BLaER1 (cell line): ENCODE measurements at regions not wholly inside any gene's neighbourhood (a gene's known extent, or its start where the extent isn't known, plus 50 kb on each side); places are given as distances from the start of the nearest gene placed in this dataset.

Experiments
- H3K27ac ChIP-seq: shearing (Covaris generic); formaldehyde crosslinking; 2 replicates; pipeline ENCODE4 v1.8.1; 2022
- H3K27me3 ChIP-seq: shearing (Covaris generic); formaldehyde crosslinking; 2 replicates; pipeline ENCODE4 v1.8.1; 2022
- H3K36me3 ChIP-seq: shearing (Covaris generic); formaldehyde crosslinking; 2 replicates; pipeline ENCODE4 v1.8.1; 2022
- H3K4me1 ChIP-seq: shearing (Covaris generic); formaldehyde crosslinking; 2 replicates; pipeline ENCODE4 v1.8.1; 2022
- H3K4me2 ChIP-seq: shearing (Covaris generic); formaldehyde crosslinking; 2 replicates; pipeline ENCODE4 v1.8.1; 2022
- H3K4me3 ChIP-seq: shearing (Covaris generic); formaldehyde crosslinking; 2 replicates; pipeline ENCODE4 v1.8.1; 2022
- H3K9ac ChIP-seq: shearing (Covaris generic); formaldehyde crosslinking; 2 replicates; pipeline ENCODE4 v1.8.1; 2022
- H3K9me3 ChIP-seq: shearing (Covaris generic); formaldehyde crosslinking; 2 replicates; pipeline ENCODE4 v1.8.1; 2022
- H4K20me1 ChIP-seq: shearing (Covaris generic); formaldehyde crosslinking; 2 replicates; pipeline ENCODE4 v1.8.1; 2022
- Cebpa-rat ChIP-seq: shearing (Covaris generic); IDR thresholded peaks from 2 replicates; pipeline ENCODE4 v1.8.1; 2022

DNA sequence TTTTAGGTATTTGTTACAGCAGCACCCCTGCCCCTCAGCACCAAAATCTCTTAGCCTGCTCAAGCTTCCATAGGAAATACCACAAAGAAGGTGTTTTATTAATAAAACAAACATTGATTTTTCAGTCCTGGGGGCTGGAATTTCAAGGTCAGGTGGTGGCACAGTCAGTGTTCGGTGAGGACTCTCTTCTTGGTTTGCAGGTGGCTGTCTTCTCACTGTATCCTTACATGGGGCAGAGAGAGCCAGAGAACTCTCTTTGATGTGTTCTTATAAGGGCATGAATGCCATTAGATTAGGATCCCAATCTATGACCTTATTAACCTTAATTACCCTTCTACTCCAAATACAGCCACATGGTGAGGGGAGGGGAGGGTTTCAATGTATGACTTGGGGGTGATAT, 112.3 kb upstream of the PFKP start:
- H3K36me3 ChIP-seq: no peaks in the 10 kb centered on the region

DNA sequence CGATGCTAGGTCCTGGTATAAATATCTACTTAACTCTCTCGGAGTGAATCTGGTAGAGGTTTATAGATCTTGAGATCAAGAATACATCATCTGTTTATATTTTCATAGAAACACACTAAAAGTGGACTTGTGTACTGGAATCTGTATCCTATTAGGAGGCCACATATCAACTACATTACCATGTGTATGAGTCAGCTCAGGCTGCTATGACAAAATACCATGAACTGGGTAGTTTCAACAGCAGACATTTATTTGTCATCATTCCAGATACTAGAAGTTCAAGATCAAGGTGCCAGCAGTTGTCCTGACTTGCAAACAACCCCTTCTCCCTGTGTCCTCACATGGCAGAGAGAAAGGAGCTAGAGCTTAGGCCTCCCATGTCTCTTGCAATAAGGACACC, 113.9 kb upstream of the PFKP start:
- Histone ChIP-seq H3K27ac (no peak overlapping the region), H3K9me3 (no peaks in the 10 kb centered on the region), H3K4me3 (no peak overlapping the region), H3K27me3 (no peaks in the 10 kb centered on the region), H3K9ac (no peak overlapping the region), H3K4me2 (no peak overlapping the region), H4K20me1 (no peaks in the 10 kb centered on the region), H3K36me3 (no peaks in the 10 kb centered on the region), H3K4me1 (peaks cover 24% of the 10 kb centered on the region)
- TF ChIP-seq Cebpa-rat: no peak

More for the DNA sequence above, 112.3 kb upstream of the PFKP start:
- TF ChIP-seq Cebpa-rat: no peak
- Histone ChIP-seq H3K9ac (no peak overlapping the region), H3K9me3 (no peaks in the 10 kb centered on the region), H3K27me3 (no peaks in the 10 kb centered on the region), H3K4me3 (no peak overlapping the region), H3K4me2 (no peak overlapping the region), H3K27ac (no peak overlapping the region), H3K4me1 (peaks cover 18% of the 10 kb centered on the region), H4K20me1 (no peaks in the 10 kb centered on the region)

DNA sequence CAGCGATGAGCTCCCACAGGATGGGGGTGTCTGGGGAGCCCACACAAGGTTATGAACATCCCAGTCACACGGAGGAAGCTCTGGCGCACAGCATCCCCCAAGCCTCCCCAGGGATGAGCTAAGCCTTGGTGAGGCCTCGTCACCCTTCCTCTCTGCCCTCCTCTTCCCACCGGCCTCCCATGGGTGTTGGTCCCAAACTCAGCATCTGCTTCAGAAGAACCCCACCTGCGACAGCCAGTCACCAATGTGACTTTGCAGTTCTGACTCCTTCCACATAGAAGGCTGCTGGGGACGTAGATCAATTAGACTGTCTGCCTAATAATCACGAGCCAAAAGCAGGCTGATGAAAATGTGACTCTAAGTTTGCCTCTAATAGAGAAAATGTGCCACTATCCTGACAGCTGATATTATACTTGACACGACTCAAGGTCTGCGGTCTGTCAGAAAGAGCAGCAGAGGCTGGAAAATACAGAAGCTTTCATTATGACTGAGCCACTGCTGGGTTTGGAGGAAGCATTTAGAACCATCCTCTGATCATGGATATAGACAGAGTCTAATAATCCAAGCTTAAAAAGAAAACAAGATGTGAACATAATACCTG, 116.0 kb upstream of the PFKP start:
- H3K4me1 ChIP-seq: peaks cover 24% of the 10 kb centered on the region
- H3K4me3 ChIP-seq: no peak overlapping the region
- no peak overlapping the region for H3K9ac ChIP-seq
- H3K9me3 ChIP-seq: no peaks in the 10 kb centered on the region
- H3K4me2 ChIP-seq: peak overlapping the region; percentile 70
- H3K27ac ChIP-seq: peak overlapping the region; percentile 45; the same call in 1 of the 2 replicates
- TF ChIP-seq Cebpa-rat: no peak
- H3K36me3 ChIP-seq: no peaks in the 10 kb centered on the region
- H4K20me1 ChIP-seq: no peaks in the 10 kb centered on the region
- H3K27me3 ChIP-seq: no peaks in the 10 kb centered on the region

DNA sequence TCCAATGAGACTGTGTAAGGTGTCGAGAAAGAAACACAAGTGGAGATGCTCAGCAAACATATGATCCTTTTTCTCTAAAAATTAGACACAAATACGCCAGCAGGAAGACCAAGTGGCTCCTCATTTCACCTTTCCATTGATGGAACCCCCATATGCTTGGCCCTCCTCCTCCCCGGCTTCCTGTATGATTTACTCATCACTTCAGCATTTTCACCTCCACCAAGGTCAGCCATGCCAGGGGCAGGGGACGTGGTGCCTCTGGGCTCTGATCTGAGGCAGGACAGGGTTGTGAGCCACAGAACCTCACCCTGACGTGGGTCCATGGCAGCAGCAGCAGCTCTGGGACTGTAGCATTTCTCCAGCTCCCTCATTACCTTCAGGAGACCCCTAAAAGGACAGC, 116.8 kb upstream of the PFKP start:
- H3K9ac ChIP-seq: no peak overlapping the region
- H3K4me2 ChIP-seq: peak overlapping the region; percentile 70
- H3K9me3 ChIP-seq: no peaks in the 10 kb centered on the region

DNA sequence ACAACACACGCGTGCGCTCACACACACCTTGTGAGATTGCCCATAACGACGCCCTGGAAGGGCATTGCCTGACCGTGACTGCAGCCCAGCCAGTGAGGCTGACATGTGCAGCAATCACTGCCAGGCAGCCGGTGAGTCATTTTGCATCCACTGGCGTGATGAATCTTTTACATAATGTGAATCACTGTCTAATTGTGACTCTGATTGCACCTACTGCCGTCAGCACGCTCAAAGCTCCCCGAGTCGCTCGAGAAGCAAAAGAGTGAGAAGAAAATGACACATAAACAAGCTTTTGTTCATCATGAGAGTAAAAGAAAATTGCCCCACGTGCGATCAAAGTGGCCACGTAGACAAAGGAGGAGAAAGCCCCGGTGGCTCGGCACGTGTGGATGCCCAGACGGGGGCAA, 117.4 kb upstream of the PFKP start:
- Histone ChIP-seq H3K9ac (no peak overlapping the region), H3K27ac (no peak overlapping the region), H3K9me3 (no peaks in the 10 kb centered on the region), H3K36me3 (no peaks in the 10 kb centered on the region), H3K4me1 (peaks cover 24% of the 10 kb centered on the region), H4K20me1 (no peaks in the 10 kb centered on the region), H3K4me3 (no peak overlapping the region), H3K4me2 (peak overlapping the region; percentile 70), H3K27me3 (no peaks in the 10 kb centered on the region)
- no peak for TF ChIP-seq Cebpa-rat

More for the DNA sequence above, 116.8 kb upstream of the PFKP start:
- Histone ChIP-seq H4K20me1 (no peaks in the 10 kb centered on the region), H3K4me3 (no peak overlapping the region), H3K27ac (peak overlapping the region; percentile 45; the same call in 1 of the 2 replicates), H3K36me3 (no peaks in the 10 kb centered on the region), H3K4me1 (peaks cover 24% of the 10 kb centered on the region), H3K27me3 (no peaks in the 10 kb centered on the region)
- no peak for TF ChIP-seq Cebpa-rat

DNA sequence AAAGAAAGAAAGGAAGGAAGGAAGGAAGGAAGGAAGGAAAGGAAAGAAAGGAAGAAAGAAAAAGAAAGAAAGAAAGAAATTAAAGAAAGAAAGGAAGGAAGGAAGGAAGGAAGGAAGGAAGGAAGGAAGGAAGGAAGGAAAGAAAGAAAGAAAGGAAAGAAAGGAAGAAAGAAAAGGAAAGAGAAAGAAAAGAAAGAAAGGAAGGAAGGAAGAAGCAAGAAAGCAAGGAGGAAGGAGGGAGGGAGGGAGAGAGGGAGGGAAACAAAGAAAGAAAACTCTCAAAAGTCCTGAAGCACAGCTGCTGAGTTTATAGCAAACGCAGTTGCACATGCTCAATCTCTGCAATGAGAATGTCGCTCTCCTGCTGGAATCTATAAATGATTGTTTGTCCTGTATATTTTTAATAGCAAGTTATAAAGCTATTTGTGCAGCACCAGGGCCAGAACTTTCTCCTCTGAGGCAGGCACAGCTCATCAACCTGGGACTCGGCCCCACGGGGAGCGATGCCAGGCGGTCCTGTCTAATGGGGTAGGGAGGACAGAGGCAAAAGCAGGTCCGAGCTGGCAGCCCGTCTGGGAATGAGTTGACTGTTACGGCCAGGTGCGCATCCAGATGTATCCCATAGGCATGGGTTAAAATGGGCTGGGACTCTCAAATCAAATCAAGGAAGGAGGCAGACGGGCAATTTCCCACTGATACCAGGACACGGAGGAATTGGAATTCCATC, 118.0 kb upstream of the PFKP start:
- Histone ChIP-seq H3K9ac (no peak overlapping the region), H3K4me3 (no peak overlapping the region), H3K27me3 (no peaks in the 10 kb centered on the region), H4K20me1 (no peaks in the 10 kb centered on the region), H3K27ac (no peak overlapping the region), H3K4me2 (no peak overlapping the region; the same call in 1 of the 2 replicates), H3K9me3 (no peaks in the 10 kb centered on the region), H3K36me3 (no peaks in the 10 kb centered on the region), H3K4me1 (peaks cover 24% of the 10 kb centered on the region)
- no peak for TF ChIP-seq Cebpa-rat

DNA sequence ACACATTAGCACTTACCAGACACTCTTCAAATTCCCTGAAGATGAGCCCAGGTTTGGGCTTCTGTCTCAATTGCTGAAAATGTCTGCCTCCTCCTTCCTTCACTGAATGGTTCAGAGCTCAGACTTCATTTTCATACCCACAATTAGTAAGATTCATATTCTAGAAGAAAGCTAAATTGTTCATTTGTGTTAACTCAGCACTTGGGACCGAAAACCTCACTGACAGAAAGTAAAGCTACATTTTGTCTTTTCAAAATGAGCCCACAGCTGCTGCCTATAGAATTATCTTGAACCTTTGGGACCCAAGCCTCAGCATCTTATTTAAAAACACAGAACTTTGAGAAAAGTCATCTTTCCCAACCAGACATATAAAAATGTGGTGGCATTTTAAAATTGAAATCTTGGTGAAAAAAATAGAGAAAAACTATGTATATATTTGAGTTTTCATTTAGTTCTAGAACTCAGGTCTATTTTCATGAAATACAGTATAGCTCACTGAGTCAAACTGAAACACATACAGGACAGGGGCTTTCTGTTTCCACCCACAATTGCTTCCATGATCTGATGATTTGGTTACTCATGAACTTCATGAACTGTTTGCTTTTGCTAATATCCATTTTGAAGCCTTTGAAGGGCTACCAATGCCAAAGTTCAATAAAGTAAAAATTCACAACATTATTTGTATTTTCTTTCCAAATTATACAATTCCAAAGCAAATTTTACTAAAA, 119.1 kb upstream of the PFKP start:
- Histone ChIP-seq H3K9me3 (no peaks in the 10 kb centered on the region), H4K20me1 (no peaks in the 10 kb centered on the region), H3K4me3 (no peak overlapping the region), H3K27ac (no peak overlapping the region), H3K36me3 (no peaks in the 10 kb centered on the region), H3K9ac (no peak overlapping the region), H3K4me2 (no peak overlapping the region), H3K4me1 (peaks cover 24% of the 10 kb centered on the region), H3K27me3 (no peaks in the 10 kb centered on the region)
- TF ChIP-seq Cebpa-rat: no peak

DNA sequence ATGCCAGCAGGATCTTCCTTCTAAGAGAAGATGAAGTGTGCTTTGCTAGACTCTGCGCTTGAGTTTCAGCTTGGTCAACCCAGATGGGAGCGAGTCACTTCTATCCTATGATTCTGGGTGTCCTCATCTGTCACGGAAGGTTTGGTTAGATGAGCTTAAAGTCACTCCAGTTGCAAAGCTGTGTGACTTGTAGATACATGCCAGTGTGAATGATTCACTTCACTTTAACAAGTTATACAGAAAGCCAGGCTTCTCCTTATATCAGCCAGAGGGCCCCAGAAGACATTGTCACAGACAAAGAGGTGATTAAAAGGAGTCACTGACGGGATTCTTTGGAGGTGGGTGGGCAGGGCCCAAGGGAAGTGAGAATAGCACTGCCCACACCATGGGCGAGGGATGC, 122.6 kb upstream of the PFKP start:
- no peak overlapping the region for H3K27ac ChIP-seq
- no peaks in the 10 kb centered on the region for H4K20me1 ChIP-seq
- no peak overlapping the region for H3K4me2 ChIP-seq
- H3K9me3 ChIP-seq: no peaks in the 10 kb centered on the region
- H3K27me3 ChIP-seq: no peaks in the 10 kb centered on the region
- no peak overlapping the region for H3K9ac ChIP-seq
- no peak for TF ChIP-seq Cebpa-rat
- peaks cover 3% of the 10 kb centered on the region; the same call in 1 of the 2 replicates for H3K4me1 ChIP-seq
- H3K36me3 ChIP-seq: no peaks in the 10 kb centered on the region
- H3K4me3 ChIP-seq: no peak overlapping the region

DNA sequence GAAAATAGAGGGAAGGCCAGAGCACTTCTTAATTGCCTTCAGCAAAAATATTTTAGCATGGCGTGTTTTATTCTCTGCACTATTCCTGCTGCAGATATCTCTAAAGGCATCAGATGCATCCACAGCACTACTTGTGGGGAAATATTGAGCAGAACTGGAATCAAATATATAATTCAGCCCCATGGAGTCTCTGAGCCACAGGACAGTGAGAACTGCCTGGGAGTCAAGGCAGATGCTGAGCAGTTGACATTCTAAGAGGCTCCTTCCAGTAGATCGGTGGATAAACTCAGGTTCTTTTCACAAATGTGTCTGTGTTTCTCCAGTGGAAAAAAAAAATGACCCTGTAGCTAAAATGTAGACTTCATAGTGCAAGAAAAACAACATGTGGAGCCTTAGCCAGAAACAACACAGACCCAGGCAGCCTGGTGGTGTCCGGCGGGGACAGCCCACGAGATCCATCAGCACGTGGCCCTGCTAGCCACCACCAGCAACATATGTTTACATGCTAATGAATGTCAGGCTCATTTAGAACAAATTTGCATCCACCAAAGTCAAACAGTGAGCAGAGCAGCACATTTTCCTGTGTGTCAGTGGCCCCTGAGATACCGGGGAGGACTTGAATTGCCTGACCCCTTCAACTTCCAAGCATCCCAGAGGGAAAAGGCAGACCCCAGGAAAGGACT, 123.3 kb upstream of the PFKP start:
- Histone ChIP-seq H4K20me1 (no peaks in the 10 kb centered on the region), H3K27ac (no peak overlapping the region), H3K9me3 (no peaks in the 10 kb centered on the region), H3K27me3 (no peaks in the 10 kb centered on the region), H3K36me3 (no peaks in the 10 kb centered on the region), H3K4me3 (no peak overlapping the region), H3K9ac (no peak overlapping the region), H3K4me2 (no peak overlapping the region), H3K4me1 (no peaks in the 10 kb centered on the region)
- no peak for TF ChIP-seq Cebpa-rat
